SK-N-SH (cell line): ENCODE measurements at regions not wholly inside any gene's neighbourhood (a gene's known extent, or its start where the extent isn't known, plus 50 kb on each side); places are given as distances from the start of the nearest gene placed in this dataset.

Experiments used
- CTCF ChIA-PET: fragments of 300-600, 350-600 bp; formaldehyde crosslinking; extraction: SDS; loops from one replicate; lab custom pipeline; 2021; lab: Yijun Ruan, JAX
- POLR2A ChIA-PET: fragments of 350-600 bp; sonication (Branson Sonifier 250); formaldehyde crosslinking; extraction: SDS; loops from one replicate; lab custom pipeline; 2020; ENCODE audit warnings: antibody characterized with exemption, inconsistent platforms; lab: Yijun Ruan, JAX
- DNase-seq: peaks from one replicate; pipeline ENCODE4 v3.0.0; 2012
- H2AFZ ChIP-seq: fragments of 200-600 bp; sonication (generic); 2 replicates; pipeline ENCODE4 v1.8.1; 2016; ENCODE audit warnings: antibody characterized with exemption, mild to moderate bottlenecking, low read depth
- H3F3A ChIP-seq: fragments of 200-600 bp; sonication (generic); replicated peaks from 2 replicates; pipeline ENCODE3; 2016; ENCODE audit warnings: antibody characterized with exemption, mild to moderate bottlenecking; ENCODE audit not compliant: insufficient read depth
- H3K27ac ChIP-seq, 2 experiments: fragments of 200-500 bp in 1 of 2; fragments of 200-600 bp in 1 of 2; sonication (Bioruptor generic) in 1 of 2; sonication (generic), shearing (Covaris generic) in 1 of 2; 2 replicates each; pipeline versions ENCODE4 v1.5.1 to v1.6.1; 2014 to 2016; ENCODE audit warnings: low read depth in 2 of 2, inconsistent platforms in 1 of 2, low read length in 1 of 2, mild to moderate bottlenecking in 1 of 2, mixed read lengths in 1 of 2
- H3K27me3 ChIP-seq: fragments of 200-600 bp; sonication (generic), shearing (Covaris generic); 2 replicates; pipeline ENCODE4 v1.6.1; 2016; ENCODE audit warnings: mixed run types; ENCODE audit not compliant: insufficient read depth
- H3K36me3 ChIP-seq, 2 experiments: fragments of 200-500 bp in 1 of 2; fragments of 200-600 bp in 1 of 2; sonication (Bioruptor generic) in 1 of 2; sonication (generic) in 1 of 2; replicated peaks in 1 of 2; 2 replicates each; pipeline versions ENCODE3 to v1.5.1; 2014 to 2016; ENCODE audit warnings: low read length in 1 of 2, mild to moderate bottlenecking in 1 of 2; ENCODE audit not compliant: insufficient read depth in 2 of 2, control insufficient read depth in 1 of 2
- H3K4me1 ChIP-seq, 2 experiments: fragments of 200-500 bp in 1 of 2; fragments of 200-600 bp in 1 of 2; sonication (Bioruptor generic) in 1 of 2; sonication (generic), shearing (Covaris generic) in 1 of 2; 2 replicates each; pipeline versions ENCODE4 v1.5.1 to v1.6.1; 2014 to 2016; ENCODE audit warnings: low read depth in 1 of 2, low read length in 1 of 2, mixed run types in 1 of 2; ENCODE audit not compliant: insufficient read depth in 2 of 2, control insufficient read depth in 1 of 2
- H3K4me2 ChIP-seq: fragments of 200-600 bp; sonication (generic), shearing (Covaris generic); 2 replicates; pipeline ENCODE4 v1.6.1; 2017; ENCODE audit warnings: mixed run types
- H3K4me3 ChIP-seq, 2 experiments: fragments of 200-500 bp in 1 of 2; fragments of 200-600 bp in 1 of 2; sonication (Bioruptor generic) in 1 of 2; sonication (generic), shearing (Covaris generic) in 1 of 2; 2 replicates each; pipeline versions ENCODE4 v1.5.1 to v1.8.1; 2014 to 2016; ENCODE audit warnings: low read depth in 2 of 2, inconsistent platforms in 1 of 2, low read length in 1 of 2, mild to moderate bottlenecking in 1 of 2, mixed read lengths in 1 of 2, moderate library complexity in 1 of 2
- H3K79me2 ChIP-seq: fragments of 200-600 bp; sonication (generic); 2 replicates; pipeline ENCODE4 v1.8.1; 2017; ENCODE audit warnings: mild to moderate bottlenecking; ENCODE audit not compliant: insufficient read depth
- H3K9ac ChIP-seq: fragments of 200-600 bp; sonication (generic); 2 replicates; pipeline ENCODE4 v1.6.1; 2017; ENCODE audit warnings: mixed run types
- H3K9me2 ChIP-seq: fragments of 200-600 bp; sonication (generic); 2 replicates; pipeline ENCODE4 v1.6.1; 2017; ENCODE audit warnings: mixed run types
- H3K9me3 ChIP-seq: fragments of 200-600 bp; sonication (generic); 2 replicates; pipeline ENCODE4 v1.6.1; 2017; ENCODE audit warnings: mixed run types, mild to moderate bottlenecking, moderate library complexity
- H4K20me1 ChIP-seq: fragments of 200-600 bp; sonication (generic); 2 replicates; pipeline ENCODE4 v1.6.1; 2017; ENCODE audit warnings: mild to moderate bottlenecking, mixed run types; ENCODE audit not compliant: insufficient read depth
- CHD2 ChIP-seq: fragments of 150-350 bp; IDR thresholded peaks from 2 replicates; pipeline ENCODE4 v1.6.1; 2018; ENCODE audit warnings: low read length; ENCODE audit not compliant: partially characterized antibody
- EP300 ChIP-seq, 2 experiments: IDR thresholded peaks; 2 replicates each; pipeline versions ENCODE4 v1.4.0 to v1.6.1; 2012; ENCODE audit warnings: borderline replicate concordance in 1 of 2, low read depth in 1 of 2, low read length in 1 of 2
- EZH2phosphoT487 ChIP-seq: fragments of 200-600 bp; sonication (generic); IDR thresholded peaks from 2 replicates; pipeline ENCODE4 v1.6.1; 2017; ENCODE audit warnings: low read depth, mixed run types, mild to moderate bottlenecking, antibody characterized with exemption, moderate library complexity, borderline replicate concordance
- FOXJ3 ChIP-seq: sonication (generic); formaldehyde crosslinking; IDR thresholded peaks from 2 replicates; pipeline ENCODE4 v1.5.1; 2020; ENCODE audit warnings: mild to moderate bottlenecking, missing genetic modification reagents
- GABPA ChIP-seq: IDR thresholded peaks from 2 replicates; pipeline ENCODE4 v1.4.0; 2012; ENCODE audit warnings: low read depth, mild to moderate bottlenecking
- JUND ChIP-seq: IDR thresholded peaks from 2 replicates; pipeline ENCODE4 v1.4.0; 2012
- MXI1 ChIP-seq: IDR thresholded peaks from 2 replicates; pipeline ENCODE4 v1.6.1; 2012; ENCODE audit warnings: mild to moderate bottlenecking, low read depth, low read length, improper control_type of control experiment
- NRF1 ChIP-seq: IDR thresholded peaks from 2 replicates; pipeline ENCODE4 v1.6.1; 2012; ENCODE audit warnings: low read depth, mild to moderate bottlenecking, low read length
- RFX5 ChIP-seq: IDR thresholded peaks from 2 replicates; pipeline ENCODE4 v1.6.1; 2012; ENCODE audit warnings: mild to moderate bottlenecking, improper control_type of control experiment, low read length
- RXRA ChIP-seq: IDR thresholded peaks from 2 replicates; pipeline ENCODE4 v1.4.0; 2012; ENCODE audit warnings: low read depth, mild to moderate bottlenecking, borderline replicate concordance
- SMC3 ChIP-seq: IDR thresholded peaks from 2 replicates; pipeline ENCODE4 v1.6.1; 2012; ENCODE audit warnings: low read depth, low read length, improper control_type of control experiment
- TAF1 ChIP-seq: IDR thresholded peaks from 2 replicates; pipeline ENCODE4 v1.6.1; 2012; ENCODE audit warnings: low read depth, mild to moderate bottlenecking, low read length, moderate library complexity, borderline replicate concordance
- TCF12 ChIP-seq: IDR thresholded peaks from 2 replicates; pipeline ENCODE4 v1.4.0; 2012
- TEAD4 ChIP-seq: IDR thresholded peaks from 2 replicates; pipeline ENCODE4 v1.4.0; 2012; ENCODE audit warnings: mild to moderate bottlenecking, borderline replicate concordance; ENCODE audit not compliant: insufficient read depth
- WGBS: methylation state at CpG from one replicate; pipeline ENCODE4 v1.1.6; 2017; ENCODE audit warnings: low lambda C conversion rate; 5-methylcytosine and 5-hydroxymethylcytosine counted together
- TF ChIP-seq, protein P1 (sequence below): IDR thresholded peaks from 2 replicates; pipeline ENCODE4; 2012
- TF ChIP-seq, protein P2 (sequence below): IDR thresholded peaks from 2 replicates; pipeline ENCODE4 v1.4.0; 2012; ENCODE audit warnings: low read depth
- TF ChIP-seq, protein P3 (sequence below): IDR thresholded peaks from 2 replicates; pipeline ENCODE4 v1.4.0; 2012; ENCODE audit warnings: low read depth, borderline replicate concordance
- TF ChIP-seq, protein P4 (sequence below): IDR thresholded peaks from 2 replicates; pipeline ENCODE4 v1.4.0; 2012; ENCODE audit warnings: low read depth, borderline replicate concordance
- TF ChIP-seq, protein P5 (sequence below): IDR thresholded peaks from 2 replicates; pipeline ENCODE4 v1.6.1; 2012; ENCODE audit warnings: mild to moderate bottlenecking, low read depth, low read length, moderate library complexity
- TF ChIP-seq, protein P6 (sequence below): fragments of 150-350 bp; IDR thresholded peaks from 2 replicates; pipeline ENCODE4 v1.6.1; 2016; ENCODE audit warnings: mild to moderate bottlenecking, low read depth, low read length

DNA sequence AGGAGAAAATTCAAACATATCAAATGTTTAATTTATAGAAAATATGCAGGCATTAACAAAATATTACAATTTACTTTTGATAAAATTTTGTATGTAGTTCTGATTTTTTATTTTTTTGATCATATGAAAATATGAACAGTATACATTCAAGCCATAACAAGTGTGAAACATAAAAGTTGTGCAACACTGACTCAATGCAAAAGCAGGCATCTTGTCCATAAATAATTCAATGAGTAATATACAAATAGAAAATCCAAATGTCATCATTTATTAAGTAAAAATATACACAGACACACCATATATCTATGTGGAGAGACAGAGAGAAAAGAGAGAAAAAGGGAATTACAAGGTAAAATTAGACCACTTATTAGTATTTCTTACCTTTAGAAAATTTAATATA lies 1183.9 kb downstream of the SLITRK1 start:
- no peak overlapping the region for H3K9ac ChIP-seq
- H3K9me2 ChIP-seq, result no peaks in the 10 kb centered on the region
- H3K27ac ChIP-seq, result no peak overlapping the region
- no peaks in the 10 kb centered on the region for H3K79me2 ChIP-seq
- CTCF ChIA-PET, result no interaction called here
- no peak overlapping the region for H3K4me3 ChIP-seq
- no peak for DNase-seq
- POLR2A ChIA-PET, result no interaction called here
- no peaks in the 10 kb centered on the region for H3K36me3 ChIP-seq
- no peak overlapping the region for H3K4me2 ChIP-seq
- no peak for TF ChIP-seq TCF12
- H3F3A ChIP-seq, result no peaks in the 10 kb centered on the region
- no peaks in the 10 kb centered on the region for H4K20me1 ChIP-seq
- H2AFZ ChIP-seq, result no peak overlapping the region
- H3K4me1 ChIP-seq, result no peaks in the 10 kb centered on the region; a peak in 1 of 4 replicates
- H3K9me3 ChIP-seq, result no peaks in the 10 kb centered on the region
- no peaks in the 10 kb centered on the region for H3K27me3 ChIP-seq

DNA sequence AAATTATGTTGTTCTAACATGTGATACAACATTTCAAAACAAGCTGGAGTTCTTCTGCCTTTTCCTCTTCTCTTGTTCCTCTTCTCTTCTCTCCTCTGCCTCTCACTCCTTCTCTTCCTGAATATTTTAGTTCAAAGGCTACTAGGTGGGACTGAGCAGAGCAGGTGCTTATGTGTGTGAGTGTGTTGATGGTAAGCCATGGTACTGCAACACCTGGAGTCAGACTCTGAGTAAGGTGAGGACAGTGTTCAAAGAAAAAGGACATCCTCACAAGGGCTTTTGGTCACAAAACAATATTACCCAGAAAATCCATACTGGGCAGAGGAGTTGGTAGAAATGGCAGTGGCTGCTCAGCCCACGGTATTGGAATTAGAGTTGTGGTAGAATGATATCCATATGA lies 1188.7 kb downstream of the SLITRK1 start:
- 0% methylated on average over 1 of the region's 1 CpG for WGBS
- Histone ChIP-seq H3K4me3 (no peak overlapping the region), H3K27ac (no peak overlapping the region), H3K27me3 (no peaks in the 10 kb centered on the region), H2AFZ (no peak overlapping the region), H3K4me2 (no peak overlapping the region), H4K20me1 (no peaks in the 10 kb centered on the region), H3K36me3 (no peaks in the 10 kb centered on the region), H3K4me1 (no peaks in the 10 kb centered on the region; a peak in 1 of 4 replicates), H3F3A (no peaks in the 10 kb centered on the region), H3K9me2 (no peaks in the 10 kb centered on the region), H3K9ac (no peak overlapping the region), H3K79me2 (no peaks in the 10 kb centered on the region), H3K9me3 (no peaks in the 10 kb centered on the region)
- ChIA-PET POLR2A (no interaction called here), CTCF (no interaction called here)
- TF ChIP-seq NRF1 (no peak), TAF1 (no peak), FOXJ3 (CRISPR knock-in tag) (no peak), RXRA (no peak), RFX5 (no peak), MXI1 (no peak), TEAD4 (no peak), EZH2phosphoT487 (no peak), EP300 (IDR thresholded peaks at IDR 0.05; ENCODE audit: borderline replicate concordance in 1 of 2, low read depth in 1 of 2, low read length in 1 of 2) (no peak), TCF12 (no peak), GABPA (no peak), SMC3 (no peak), JUND (no peak), CHD2 (no peak)
- TF ChIP-seq, protein P1, sequence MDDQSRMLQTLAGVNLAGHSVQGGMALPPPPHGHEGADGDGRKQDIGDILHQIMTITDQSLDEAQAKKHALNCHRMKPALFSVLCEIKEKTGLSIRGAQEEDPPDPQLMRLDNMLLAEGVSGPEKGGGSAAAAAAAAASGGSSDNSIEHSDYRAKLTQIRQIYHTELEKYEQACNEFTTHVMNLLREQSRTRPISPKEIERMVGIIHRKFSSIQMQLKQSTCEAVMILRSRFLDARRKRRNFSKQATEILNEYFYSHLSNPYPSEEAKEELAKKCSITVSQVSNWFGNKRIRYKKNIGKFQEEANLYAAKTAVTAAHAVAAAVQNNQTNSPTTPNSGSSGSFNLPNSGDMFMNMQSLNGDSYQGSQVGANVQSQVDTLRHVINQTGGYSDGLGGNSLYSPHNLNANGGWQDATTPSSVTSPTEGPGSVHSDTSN, result no peak
- TF ChIP-seq, protein P2, sequence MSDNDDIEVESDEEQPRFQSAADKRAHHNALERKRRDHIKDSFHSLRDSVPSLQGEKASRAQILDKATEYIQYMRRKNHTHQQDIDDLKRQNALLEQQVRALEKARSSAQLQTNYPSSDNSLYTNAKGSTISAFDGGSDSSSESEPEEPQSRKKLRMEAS, result no peak
- TF ChIP-seq, protein P3, sequence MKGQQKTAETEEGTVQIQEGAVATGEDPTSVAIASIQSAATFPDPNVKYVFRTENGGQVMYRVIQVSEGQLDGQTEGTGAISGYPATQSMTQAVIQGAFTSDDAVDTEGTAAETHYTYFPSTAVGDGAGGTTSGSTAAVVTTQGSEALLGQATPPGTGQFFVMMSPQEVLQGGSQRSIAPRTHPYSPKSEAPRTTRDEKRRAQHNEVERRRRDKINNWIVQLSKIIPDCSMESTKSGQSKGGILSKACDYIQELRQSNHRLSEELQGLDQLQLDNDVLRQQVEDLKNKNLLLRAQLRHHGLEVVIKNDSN, result no peak
- TF ChIP-seq, protein P4, sequence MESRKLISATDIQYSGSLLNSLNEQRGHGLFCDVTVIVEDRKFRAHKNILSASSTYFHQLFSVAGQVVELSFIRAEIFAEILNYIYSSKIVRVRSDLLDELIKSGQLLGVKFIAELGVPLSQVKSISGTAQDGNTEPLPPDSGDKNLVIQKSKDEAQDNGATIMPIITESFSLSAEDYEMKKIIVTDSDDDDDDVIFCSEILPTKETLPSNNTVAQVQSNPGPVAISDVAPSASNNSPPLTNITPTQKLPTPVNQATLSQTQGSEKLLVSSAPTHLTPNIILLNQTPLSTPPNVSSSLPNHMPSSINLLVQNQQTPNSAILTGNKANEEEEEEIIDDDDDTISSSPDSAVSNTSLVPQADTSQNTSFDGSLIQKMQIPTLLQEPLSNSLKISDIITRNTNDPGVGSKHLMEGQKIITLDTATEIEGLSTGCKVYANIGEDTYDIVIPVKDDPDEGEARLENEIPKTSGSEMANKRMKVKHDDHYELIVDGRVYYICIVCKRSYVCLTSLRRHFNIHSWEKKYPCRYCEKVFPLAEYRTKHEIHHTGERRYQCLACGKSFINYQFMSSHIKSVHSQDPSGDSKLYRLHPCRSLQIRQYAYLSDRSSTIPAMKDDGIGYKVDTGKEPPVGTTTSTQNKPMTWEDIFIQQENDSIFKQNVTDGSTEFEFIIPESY, result no peak
- TF ChIP-seq, protein P5, sequence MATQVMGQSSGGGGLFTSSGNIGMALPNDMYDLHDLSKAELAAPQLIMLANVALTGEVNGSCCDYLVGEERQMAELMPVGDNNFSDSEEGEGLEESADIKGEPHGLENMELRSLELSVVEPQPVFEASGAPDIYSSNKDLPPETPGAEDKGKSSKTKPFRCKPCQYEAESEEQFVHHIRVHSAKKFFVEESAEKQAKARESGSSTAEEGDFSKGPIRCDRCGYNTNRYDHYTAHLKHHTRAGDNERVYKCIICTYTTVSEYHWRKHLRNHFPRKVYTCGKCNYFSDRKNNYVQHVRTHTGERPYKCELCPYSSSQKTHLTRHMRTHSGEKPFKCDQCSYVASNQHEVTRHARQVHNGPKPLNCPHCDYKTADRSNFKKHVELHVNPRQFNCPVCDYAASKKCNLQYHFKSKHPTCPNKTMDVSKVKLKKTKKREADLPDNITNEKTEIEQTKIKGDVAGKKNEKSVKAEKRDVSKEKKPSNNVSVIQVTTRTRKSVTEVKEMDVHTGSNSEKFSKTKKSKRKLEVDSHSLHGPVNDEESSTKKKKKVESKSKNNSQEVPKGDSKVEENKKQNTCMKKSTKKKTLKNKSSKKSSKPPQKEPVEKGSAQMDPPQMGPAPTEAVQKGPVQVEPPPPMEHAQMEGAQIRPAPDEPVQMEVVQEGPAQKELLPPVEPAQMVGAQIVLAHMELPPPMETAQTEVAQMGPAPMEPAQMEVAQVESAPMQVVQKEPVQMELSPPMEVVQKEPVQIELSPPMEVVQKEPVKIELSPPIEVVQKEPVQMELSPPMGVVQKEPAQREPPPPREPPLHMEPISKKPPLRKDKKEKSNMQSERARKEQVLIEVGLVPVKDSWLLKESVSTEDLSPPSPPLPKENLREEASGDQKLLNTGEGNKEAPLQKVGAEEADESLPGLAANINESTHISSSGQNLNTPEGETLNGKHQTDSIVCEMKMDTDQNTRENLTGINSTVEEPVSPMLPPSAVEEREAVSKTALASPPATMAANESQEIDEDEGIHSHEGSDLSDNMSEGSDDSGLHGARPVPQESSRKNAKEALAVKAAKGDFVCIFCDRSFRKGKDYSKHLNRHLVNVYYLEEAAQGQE, result no peak
- TF ChIP-seq, protein P6, sequence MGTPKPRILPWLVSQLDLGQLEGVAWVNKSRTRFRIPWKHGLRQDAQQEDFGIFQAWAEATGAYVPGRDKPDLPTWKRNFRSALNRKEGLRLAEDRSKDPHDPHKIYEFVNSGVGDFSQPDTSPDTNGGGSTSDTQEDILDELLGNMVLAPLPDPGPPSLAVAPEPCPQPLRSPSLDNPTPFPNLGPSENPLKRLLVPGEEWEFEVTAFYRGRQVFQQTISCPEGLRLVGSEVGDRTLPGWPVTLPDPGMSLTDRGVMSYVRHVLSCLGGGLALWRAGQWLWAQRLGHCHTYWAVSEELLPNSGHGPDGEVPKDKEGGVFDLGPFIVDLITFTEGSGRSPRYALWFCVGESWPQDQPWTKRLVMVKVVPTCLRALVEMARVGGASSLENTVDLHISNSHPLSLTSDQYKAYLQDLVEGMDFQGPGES, result no peak
- DNase-seq, result no peak
